Fibroblast of skin of left quadriceps (primary cell): ENCODE measurements at regions not wholly inside any gene's neighbourhood (a gene's known extent, or its start where the extent isn't known, plus 50 kb on each side); places are given as distances from the start of the nearest gene placed in this dataset.

Source experiments
- DNase-seq, 2 experiments: peaks; one replicate each; pipeline ENCODE4 v3.0.0-alpha.2; 2013; ENCODE audit warnings: low read depth in 2 of 2

- no peak for DNase-seq
Observed at GRCh38 chr17:51487947-51488346, 227.6 kb downstream of the UTP18 start.

GRCh38 chr17:51491416-51491815 is 231.1 kb downstream of the UTP18 start:
- no peak for DNase-seq

- DNase-seq = no peak
Observed at GRCh38 chr17:51493206-51493605, 232.9 kb downstream of the UTP18 start.

GRCh38 chr17:51496378-51496777 is 236.0 kb downstream of the UTP18 start:
- no peak for DNase-seq

GRCh38 chr17:51499897-51500296 is 239.6 kb downstream of the UTP18 start:
- no peak for DNase-seq

- no peak for DNase-seq
Observed at GRCh38 chr17:51500454-51500853, 240.1 kb downstream of the UTP18 start.

- no peak for DNase-seq
Observed at GRCh38 chr17:51505450-51505849, 245.1 kb downstream of the UTP18 start.

- DNase-seq = no peak
Observed at GRCh38 chr17:51507444-51507843, 247.1 kb downstream of the UTP18 start.

GRCh38 chr17:51508048-51508447 is 247.7 kb downstream of the UTP18 start:
- no peak for DNase-seq

GRCh38 chr17:51510940-51511339 is 250.6 kb downstream of the UTP18 start:
- no peak for DNase-seq

GRCh38 chr17:51512220-51512907 is 252.0 kb downstream of the UTP18 start:
- DNase-seq = no peak

- DNase-seq = no peak
Observed at GRCh38 chr17:51516924-51517323, 256.6 kb downstream of the UTP18 start.

GRCh38 chr17:51524524-51524923 is 264.2 kb downstream of the UTP18 start:
- DNase-seq = no peak

- no peak for DNase-seq
Observed at GRCh38 chr17:51526507-51526906, 266.2 kb downstream of the UTP18 start.

- no peak for DNase-seq
Observed at GRCh38 chr17:51527225-51527982, 267.1 kb downstream of the UTP18 start.

- no peak for DNase-seq
Observed at GRCh38 chr17:51528111-51528510, 267.8 kb downstream of the UTP18 start.

GRCh38 chr17:51533219-51533618 is 272.9 kb downstream of the UTP18 start:
- no peak for DNase-seq

- no peak for DNase-seq
Observed at GRCh38 chr17:51533821-51534220, 273.5 kb downstream of the UTP18 start.

- DNase-seq = no peak
Observed at GRCh38 chr17:51536627-51537026, 276.3 kb downstream of the UTP18 start.

GRCh38 chr17:51537996-51538550 is 277.7 kb downstream of the UTP18 start:
- DNase-seq = no peak

- DNase-seq = no peak
Observed at GRCh38 chr17:51540151-51540550, 279.8 kb downstream of the UTP18 start.

GRCh38 chr17:51541215-51541614 is 280.9 kb downstream of the UTP18 start:
- no peak for DNase-seq

GRCh38 chr17:51546114-51546513 is 285.8 kb downstream of the UTP18 start:
- no peak for DNase-seq
